ENCODE measurements at regions not wholly inside any gene's neighbourhood (a gene's known extent, or its start where the extent isn't known, plus 50 kb on each side); places are given as distances from the start of the nearest gene placed in this dataset.

GRCh38 chr6:54013966-54014365 lies 97.3 kb upstream of the MLIP start:
- TF ChIP-seq, protein P1, sequence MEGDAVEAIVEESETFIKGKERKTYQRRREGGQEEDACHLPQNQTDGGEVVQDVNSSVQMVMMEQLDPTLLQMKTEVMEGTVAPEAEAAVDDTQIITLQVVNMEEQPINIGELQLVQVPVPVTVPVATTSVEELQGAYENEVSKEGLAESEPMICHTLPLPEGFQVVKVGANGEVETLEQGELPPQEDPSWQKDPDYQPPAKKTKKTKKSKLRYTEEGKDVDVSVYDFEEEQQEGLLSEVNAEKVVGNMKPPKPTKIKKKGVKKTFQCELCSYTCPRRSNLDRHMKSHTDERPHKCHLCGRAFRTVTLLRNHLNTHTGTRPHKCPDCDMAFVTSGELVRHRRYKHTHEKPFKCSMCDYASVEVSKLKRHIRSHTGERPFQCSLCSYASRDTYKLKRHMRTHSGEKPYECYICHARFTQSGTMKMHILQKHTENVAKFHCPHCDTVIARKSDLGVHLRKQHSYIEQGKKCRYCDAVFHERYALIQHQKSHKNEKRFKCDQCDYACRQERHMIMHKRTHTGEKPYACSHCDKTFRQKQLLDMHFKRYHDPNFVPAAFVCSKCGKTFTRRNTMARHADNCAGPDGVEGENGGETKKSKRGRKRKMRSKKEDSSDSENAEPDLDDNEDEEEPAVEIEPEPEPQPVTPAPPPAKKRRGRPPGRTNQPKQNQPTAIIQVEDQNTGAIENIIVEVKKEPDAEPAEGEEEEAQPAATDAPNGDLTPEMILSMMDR (IDR thresholded peaks at IDR 0.05): no peak
- no peak for TF ChIP-seq POLR2A (IDR thresholded peaks at IDR 0.05)
- DNase-seq: no peak
- intact Hi-C loops (cut with DNase I): no loop called here
- Histone ChIP-seq H3K4me1 (replicated peaks in 1 of 2) (peaks cover 0 to 9% of the 10 kb centered on the region in 2 donors), H3K27ac (no peak overlapping the region), H3K4me3 (no peak overlapping the region), H3K36me3 (replicated peaks in 1 of 2) (no peaks in the 10 kb centered on the region), H3K27me3 (no peaks in the 10 kb centered on the region), H3K9me3 (replicated peaks in 1 of 3) (no peaks in the 10 kb centered on the region)

DNA sequence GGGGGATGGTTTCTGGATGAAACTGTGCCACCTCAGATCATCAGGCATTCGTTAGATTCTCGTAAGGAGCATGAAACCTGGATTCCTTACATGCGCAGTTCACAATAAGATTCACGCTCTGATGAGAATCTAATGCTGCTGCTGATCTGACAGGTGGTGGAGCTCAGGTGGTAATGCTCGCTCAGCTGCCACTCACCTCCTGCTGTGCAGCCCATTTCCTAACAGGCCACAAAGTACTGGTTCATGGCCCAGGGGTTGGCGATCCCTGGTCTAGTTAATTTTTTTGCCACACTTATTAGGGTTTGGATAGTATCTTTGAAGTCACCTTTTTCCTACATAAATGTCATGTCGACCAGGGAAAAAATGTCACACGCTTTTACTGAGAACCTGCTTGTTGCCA lies 96.8 kb upstream of the MLIP start:
- Histone ChIP-seq H3K9me3 (replicated peaks in 1 of 3) (no peaks in the 10 kb centered on the region), H3K4me1 (replicated peaks in 1 of 2) (peaks cover 0 to 9% of the 10 kb centered on the region in 2 donors), H3K36me3 (replicated peaks in 1 of 2) (no peaks in the 10 kb centered on the region), H3K27me3 (no peaks in the 10 kb centered on the region), H3K4me3 (no peak overlapping the region), H3K27ac (no peak overlapping the region)
- no peak for DNase-seq
- TF ChIP-seq, protein P1 (IDR thresholded peaks at IDR 0.05): no peak
- TF ChIP-seq POLR2A (IDR thresholded peaks at IDR 0.05): no peak
- intact Hi-C loops (cut with DNase I): no loop called here
- WGBS, 4 donors: 94 to 98% (median 95%) methylated on average over 8 of the region's 8 CpGs

GRCh38 chr6:54017877-54018276 lies 93.4 kb upstream of the MLIP start:
- TF ChIP-seq, protein P1 (IDR thresholded peaks at IDR 0.05): no peak
- TF ChIP-seq POLR2A (IDR thresholded peaks at IDR 0.05): no peak
- intact Hi-C loops (cut with DNase I): no loop called here
- H3K36me3 ChIP-seq (replicated peaks in 1 of 2): no peaks in the 10 kb centered on the region
- no peak overlapping the region for H3K27ac ChIP-seq
- 57 to 78% (median 72%) methylated on average over 2 of the region's 2 CpGs for WGBS, 4 donors
- no peaks in the 10 kb centered on the region for H3K27me3 ChIP-seq
- H3K4me3 ChIP-seq: no peak overlapping the region
- no peaks in the 10 kb centered on the region for H3K9me3 ChIP-seq (replicated peaks in 1 of 3)
- no peak for DNase-seq
- peaks cover 0 to 4% of the 10 kb centered on the region in 2 donors for H3K4me1 ChIP-seq (replicated peaks in 1 of 2)

DNA sequence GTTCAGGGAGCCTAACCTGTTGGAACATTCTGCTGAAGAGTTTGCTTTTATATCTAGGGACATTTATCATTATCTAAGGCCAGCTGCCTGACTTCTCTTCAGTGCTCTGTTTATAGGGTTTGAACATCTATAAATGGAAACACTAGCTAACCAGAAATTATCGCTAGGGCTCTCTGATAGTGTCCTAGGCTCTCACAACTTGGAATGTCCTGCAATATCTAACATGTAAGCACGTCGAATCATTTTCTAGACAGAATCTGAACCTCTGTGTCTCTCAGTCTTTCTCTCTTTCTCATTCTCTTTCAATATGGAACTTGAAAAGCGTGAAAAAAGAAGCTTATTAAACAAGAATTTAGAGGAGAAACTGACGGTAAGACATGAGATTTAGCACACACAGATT lies 92.5 kb upstream of the MLIP start:
- H3K36me3 ChIP-seq (replicated peaks in 1 of 2): no peaks in the 10 kb centered on the region
- no peaks in the 10 kb centered on the region for H3K9me3 ChIP-seq (replicated peaks in 1 of 3)
- H3K4me1 ChIP-seq (replicated peaks in 1 of 2): peaks cover 0 to 4% of the 10 kb centered on the region in 2 donors
- intact Hi-C loops (cut with DNase I): no loop called here
- H3K27me3 ChIP-seq: no peaks in the 10 kb centered on the region
- TF ChIP-seq, protein P1 (IDR thresholded peaks at IDR 0.05): no peak
- no peak for TF ChIP-seq POLR2A (IDR thresholded peaks at IDR 0.05)
- H3K4me3 ChIP-seq: no peak overlapping the region
- no peak overlapping the region for H3K27ac ChIP-seq
- DNase-seq: no peak
- 69 to 87% (median 82%) methylated on average over 5 of the region's 5 CpGs for WGBS, 4 donors
